Ishikawa (cell line): ENCODE measurements at regions not wholly inside any gene's neighbourhood (a gene's known extent, or its start where the extent isn't known, plus 50 kb on each side); places are given as distances from the start of the nearest gene placed in this dataset.

Source experiments
- CEBPB ChIP-seq: IDR thresholded peaks from 2 replicates; pipeline ENCODE4 v1.6.1; 2012
- CREB1 ChIP-seq: IDR thresholded peaks from 2 replicates; pipeline ENCODE4 v1.6.1; 2012; ENCODE audit warnings: low read depth
- EGR1 ChIP-seq: IDR thresholded peaks from 2 replicates; pipeline ENCODE4 v1.6.1; 2012
- EP300 ChIP-seq: IDR thresholded peaks from 2 replicates; pipeline ENCODE4 v1.6.1; 2012; ENCODE audit warnings: borderline replicate concordance
- FOXM1 ChIP-seq: IDR thresholded peaks from 2 replicates; pipeline ENCODE4 v1.6.1; 2012; ENCODE audit warnings: low read depth, borderline replicate concordance
- NFIC ChIP-seq: IDR thresholded peaks from 2 replicates; pipeline ENCODE4 v1.6.1; 2012
- RAD21 ChIP-seq: IDR thresholded peaks from 2 replicates; pipeline ENCODE4 v1.6.1; 2012; ENCODE audit warnings: low read depth
- TAF1 ChIP-seq: IDR thresholded peaks from 2 replicates; pipeline ENCODE4 v1.6.1; 2012; ENCODE audit warnings: low read depth, mild to moderate bottlenecking
- TCF12 ChIP-seq: IDR thresholded peaks from 2 replicates; pipeline ENCODE4 v1.6.1; 2012; ENCODE audit warnings: low read depth
- TEAD4 ChIP-seq: IDR thresholded peaks from 2 replicates; pipeline ENCODE4 v1.6.1; 2012
- YY1 ChIP-seq: IDR thresholded peaks from 2 replicates; pipeline ENCODE4 v1.6.1; 2012; ENCODE audit warnings: low read depth
- ZBTB7A ChIP-seq: IDR thresholded peaks from 2 replicates; pipeline ENCODE4 v1.6.1; 2012; ENCODE audit warnings: low read depth
- TF ChIP-seq, protein P1 (sequence below): IDR thresholded peaks from 2 replicates; pipeline ENCODE4 v1.6.1; 2012
- TF ChIP-seq, protein P2 (sequence below): IDR thresholded peaks from 2 replicates; pipeline ENCODE4 v1.6.1; 2012; ENCODE audit warnings: low read depth, mild to moderate bottlenecking
- TF ChIP-seq, protein P3 (sequence below): IDR thresholded peaks from 2 replicates; pipeline ENCODE4 v1.6.1; 2012

DNA sequence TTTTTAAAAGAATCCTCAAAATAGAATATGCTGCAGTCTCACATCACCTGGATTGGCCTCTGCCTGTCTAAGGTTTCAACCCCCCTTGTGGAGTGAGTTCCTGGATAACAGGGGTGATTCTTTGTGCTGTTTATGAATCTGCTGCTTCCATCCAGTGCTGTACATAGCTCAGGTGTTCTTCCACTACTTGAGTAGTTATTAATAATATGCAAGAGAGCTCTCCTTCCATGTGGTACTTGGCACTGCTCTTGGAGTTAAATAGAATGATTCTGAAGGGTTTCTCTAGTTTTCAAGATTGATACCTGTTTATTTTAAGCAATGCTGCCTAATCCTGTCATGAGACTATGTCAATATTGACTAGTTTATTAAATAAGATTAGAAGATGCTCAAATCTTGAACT, 273.6 kb downstream of the RDH14 start:
- TF ChIP-seq, protein P1, sequence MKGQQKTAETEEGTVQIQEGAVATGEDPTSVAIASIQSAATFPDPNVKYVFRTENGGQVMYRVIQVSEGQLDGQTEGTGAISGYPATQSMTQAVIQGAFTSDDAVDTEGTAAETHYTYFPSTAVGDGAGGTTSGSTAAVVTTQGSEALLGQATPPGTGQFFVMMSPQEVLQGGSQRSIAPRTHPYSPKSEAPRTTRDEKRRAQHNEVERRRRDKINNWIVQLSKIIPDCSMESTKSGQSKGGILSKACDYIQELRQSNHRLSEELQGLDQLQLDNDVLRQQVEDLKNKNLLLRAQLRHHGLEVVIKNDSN: no peak
- TF ChIP-seq, protein P2, sequence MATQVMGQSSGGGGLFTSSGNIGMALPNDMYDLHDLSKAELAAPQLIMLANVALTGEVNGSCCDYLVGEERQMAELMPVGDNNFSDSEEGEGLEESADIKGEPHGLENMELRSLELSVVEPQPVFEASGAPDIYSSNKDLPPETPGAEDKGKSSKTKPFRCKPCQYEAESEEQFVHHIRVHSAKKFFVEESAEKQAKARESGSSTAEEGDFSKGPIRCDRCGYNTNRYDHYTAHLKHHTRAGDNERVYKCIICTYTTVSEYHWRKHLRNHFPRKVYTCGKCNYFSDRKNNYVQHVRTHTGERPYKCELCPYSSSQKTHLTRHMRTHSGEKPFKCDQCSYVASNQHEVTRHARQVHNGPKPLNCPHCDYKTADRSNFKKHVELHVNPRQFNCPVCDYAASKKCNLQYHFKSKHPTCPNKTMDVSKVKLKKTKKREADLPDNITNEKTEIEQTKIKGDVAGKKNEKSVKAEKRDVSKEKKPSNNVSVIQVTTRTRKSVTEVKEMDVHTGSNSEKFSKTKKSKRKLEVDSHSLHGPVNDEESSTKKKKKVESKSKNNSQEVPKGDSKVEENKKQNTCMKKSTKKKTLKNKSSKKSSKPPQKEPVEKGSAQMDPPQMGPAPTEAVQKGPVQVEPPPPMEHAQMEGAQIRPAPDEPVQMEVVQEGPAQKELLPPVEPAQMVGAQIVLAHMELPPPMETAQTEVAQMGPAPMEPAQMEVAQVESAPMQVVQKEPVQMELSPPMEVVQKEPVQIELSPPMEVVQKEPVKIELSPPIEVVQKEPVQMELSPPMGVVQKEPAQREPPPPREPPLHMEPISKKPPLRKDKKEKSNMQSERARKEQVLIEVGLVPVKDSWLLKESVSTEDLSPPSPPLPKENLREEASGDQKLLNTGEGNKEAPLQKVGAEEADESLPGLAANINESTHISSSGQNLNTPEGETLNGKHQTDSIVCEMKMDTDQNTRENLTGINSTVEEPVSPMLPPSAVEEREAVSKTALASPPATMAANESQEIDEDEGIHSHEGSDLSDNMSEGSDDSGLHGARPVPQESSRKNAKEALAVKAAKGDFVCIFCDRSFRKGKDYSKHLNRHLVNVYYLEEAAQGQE: no peak
- TF ChIP-seq ZBTB7A: no peak
- TF ChIP-seq EGR1: no peak
- TF ChIP-seq EP300: no peak
- no peak for TF ChIP-seq TAF1
- no peak for TF ChIP-seq CEBPB
- TF ChIP-seq TCF12: no peak
- TF ChIP-seq, protein P3, sequence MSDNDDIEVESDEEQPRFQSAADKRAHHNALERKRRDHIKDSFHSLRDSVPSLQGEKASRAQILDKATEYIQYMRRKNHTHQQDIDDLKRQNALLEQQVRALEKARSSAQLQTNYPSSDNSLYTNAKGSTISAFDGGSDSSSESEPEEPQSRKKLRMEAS: no peak
- TF ChIP-seq RAD21: no peak
- TF ChIP-seq CREB1: no peak
- no peak for TF ChIP-seq FOXM1
- TF ChIP-seq NFIC: no peak
- TF ChIP-seq YY1: no peak
- no peak for TF ChIP-seq TEAD4

DNA sequence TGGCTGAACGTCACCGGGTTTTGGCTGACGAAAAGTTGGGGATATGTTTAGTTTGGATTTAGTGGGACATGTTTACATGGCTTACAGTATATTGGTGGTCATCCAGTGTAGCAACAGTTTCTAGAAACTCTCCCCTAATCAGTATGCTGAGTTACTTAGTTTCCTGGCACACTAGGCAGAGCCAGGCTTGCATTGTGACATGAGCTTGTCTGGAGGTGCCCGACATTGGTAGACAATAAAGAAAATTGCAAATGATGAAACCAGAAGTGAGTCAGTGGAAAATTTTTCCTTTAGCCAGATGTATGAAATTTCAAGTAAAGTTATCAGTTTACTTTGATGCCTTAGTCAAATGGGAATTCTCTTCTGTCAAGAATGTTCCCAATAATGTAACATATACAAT, 276.1 kb downstream of the RDH14 start:
- TF ChIP-seq, protein P2: no peak
- TF ChIP-seq CEBPB: no peak
- TF ChIP-seq, protein P1: no peak
- no peak for TF ChIP-seq EGR1
- no peak for TF ChIP-seq EP300
- no peak for TF ChIP-seq YY1
- TF ChIP-seq, protein P3: no peak
- TF ChIP-seq TCF12: no peak
- TF ChIP-seq RAD21: no peak
- no peak for TF ChIP-seq TEAD4
- no peak for TF ChIP-seq ZBTB7A
- no peak for TF ChIP-seq TAF1
- no peak for TF ChIP-seq FOXM1
- no peak for TF ChIP-seq CREB1

DNA sequence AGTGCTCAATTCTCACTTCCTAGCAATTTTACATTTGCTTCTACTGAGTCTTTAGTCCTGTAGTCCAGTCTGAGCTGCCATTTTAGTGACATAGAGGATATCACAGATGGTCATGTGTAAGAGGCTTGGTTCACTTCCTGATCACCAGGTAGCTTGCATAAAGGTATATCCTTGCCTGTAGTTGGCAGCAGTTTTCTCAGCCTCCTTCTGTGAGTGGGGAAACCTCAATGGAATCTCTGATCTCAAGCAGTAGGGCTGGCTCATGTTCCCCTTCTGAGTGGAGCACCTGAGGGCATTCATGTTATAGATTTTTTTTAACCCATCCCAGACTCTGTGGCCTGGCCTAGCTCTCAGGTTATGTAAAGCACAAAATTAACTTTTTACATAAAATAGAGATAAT, 278.4 kb downstream of the RDH14 start:
- TF ChIP-seq YY1 (no peak), CEBPB (no peak), EGR1 (no peak), NFIC (no peak), TEAD4 (no peak), CREB1 (no peak), FOXM1 (no peak), EP300 (no peak)
- TF ChIP-seq, protein P3: no peak
- TF ChIP-seq, protein P2: no peak

DNA sequence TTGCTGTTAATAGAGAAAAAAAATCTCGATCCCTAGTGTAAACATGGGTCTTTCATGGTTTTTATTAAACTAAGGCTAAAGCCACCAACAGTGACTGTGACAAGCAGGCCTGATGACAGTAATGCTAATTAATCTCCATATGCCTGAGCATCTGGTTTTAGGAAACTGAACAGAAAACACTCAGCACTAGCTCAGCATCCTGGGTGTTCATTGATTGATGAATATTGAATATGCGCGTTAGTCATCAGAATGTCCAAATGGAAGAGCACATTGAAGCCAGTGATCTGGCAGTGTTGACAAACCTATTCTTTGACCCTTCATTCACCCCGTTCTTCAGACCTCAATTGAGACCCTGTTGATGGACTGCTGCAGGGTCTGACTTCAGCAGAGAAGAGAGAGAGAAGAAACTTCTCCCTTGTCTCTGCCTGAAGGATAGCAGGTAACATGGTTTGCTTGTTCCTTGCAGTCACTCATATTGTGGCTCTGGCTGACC, 283.8 kb downstream of the RDH14 start:
- no peak for TF ChIP-seq NFIC
- no peak for TF ChIP-seq CREB1
- TF ChIP-seq CEBPB: no peak
- TF ChIP-seq TAF1: no peak

DNA sequence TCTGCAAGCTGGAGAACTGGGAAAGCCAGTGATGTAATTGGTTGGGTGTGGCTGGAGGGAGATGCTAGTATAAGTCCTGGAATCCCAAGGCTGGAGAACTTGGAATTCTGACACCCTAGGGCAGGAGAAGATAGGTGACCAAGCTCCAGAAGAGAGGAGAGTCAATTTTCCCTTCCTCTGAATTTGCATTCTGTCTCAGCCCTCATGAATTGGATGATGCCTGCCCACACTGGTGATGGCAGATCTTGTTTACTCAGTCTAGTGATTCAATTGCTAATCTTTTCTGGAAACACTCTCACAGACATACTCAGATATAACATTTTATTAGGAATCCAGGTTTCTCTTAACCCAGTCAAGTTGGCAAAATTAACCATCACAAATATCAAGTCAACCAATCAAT, 287.2 kb downstream of the RDH14 start:
- TF ChIP-seq RAD21: no peak
- TF ChIP-seq, protein P1: no peak
- TF ChIP-seq YY1: no peak
